Coronary artery (tissue), 2 donors: ENCODE measurements at regions not wholly inside any gene's neighbourhood (a gene's known extent, or its start where the extent isn't known, plus 50 kb on each side); places are given as distances from the start of the nearest gene placed in this dataset.

Source experiments
- DNase-seq: peaks from one replicate; pipeline ENCODE4 v3.0.0-alpha.2; 2017; ENCODE audit warnings: low spot score
- H3K27ac ChIP-seq, 2 donors: fragments of 200-600 bp; sonication (generic); one replicate each; pipeline ENCODE4 v1.5.1; 2016 to 2019
- H3K4me3 ChIP-seq: fragments of 200-600 bp; sonication (generic); 2 replicates; pipeline ENCODE4 v1.5.1; 2016; ENCODE audit warnings: mild to moderate bottlenecking, moderate library complexity
- TF ChIP-seq, protein P1 (sequence below): fragments of 200-600 bp; sonication (generic); IDR thresholded peaks from one replicate; pipeline ENCODE4 v1.5.1; 2019; ENCODE audit warnings: antibody characterized with exemption

DNA sequence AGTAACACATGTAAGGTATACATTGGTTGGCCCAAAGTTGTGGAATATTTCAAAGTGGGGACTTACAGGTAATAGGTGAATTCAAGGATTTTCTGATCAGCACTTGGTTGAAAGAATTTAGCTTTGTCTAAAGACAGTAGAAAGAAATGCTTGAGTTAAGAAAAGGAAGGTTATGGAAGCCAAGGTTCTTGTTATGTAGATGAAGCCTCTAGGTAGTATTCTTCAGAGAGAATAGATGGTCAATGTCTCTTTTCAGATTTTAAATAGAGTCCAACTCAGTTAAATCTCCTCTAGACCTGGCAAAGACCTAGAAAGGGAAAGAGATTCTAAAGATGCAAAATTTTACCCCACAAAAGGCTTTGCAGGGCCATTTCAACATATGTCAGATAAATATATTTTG is 157.4 kb downstream of the ANKRD30B start:
- Histone ChIP-seq H3K27ac (no peak overlapping the region), H3K4me3 (no peak overlapping the region)
- no peak for DNase-seq
- TF ChIP-seq, protein P1, sequence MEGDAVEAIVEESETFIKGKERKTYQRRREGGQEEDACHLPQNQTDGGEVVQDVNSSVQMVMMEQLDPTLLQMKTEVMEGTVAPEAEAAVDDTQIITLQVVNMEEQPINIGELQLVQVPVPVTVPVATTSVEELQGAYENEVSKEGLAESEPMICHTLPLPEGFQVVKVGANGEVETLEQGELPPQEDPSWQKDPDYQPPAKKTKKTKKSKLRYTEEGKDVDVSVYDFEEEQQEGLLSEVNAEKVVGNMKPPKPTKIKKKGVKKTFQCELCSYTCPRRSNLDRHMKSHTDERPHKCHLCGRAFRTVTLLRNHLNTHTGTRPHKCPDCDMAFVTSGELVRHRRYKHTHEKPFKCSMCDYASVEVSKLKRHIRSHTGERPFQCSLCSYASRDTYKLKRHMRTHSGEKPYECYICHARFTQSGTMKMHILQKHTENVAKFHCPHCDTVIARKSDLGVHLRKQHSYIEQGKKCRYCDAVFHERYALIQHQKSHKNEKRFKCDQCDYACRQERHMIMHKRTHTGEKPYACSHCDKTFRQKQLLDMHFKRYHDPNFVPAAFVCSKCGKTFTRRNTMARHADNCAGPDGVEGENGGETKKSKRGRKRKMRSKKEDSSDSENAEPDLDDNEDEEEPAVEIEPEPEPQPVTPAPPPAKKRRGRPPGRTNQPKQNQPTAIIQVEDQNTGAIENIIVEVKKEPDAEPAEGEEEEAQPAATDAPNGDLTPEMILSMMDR = no peak

DNA sequence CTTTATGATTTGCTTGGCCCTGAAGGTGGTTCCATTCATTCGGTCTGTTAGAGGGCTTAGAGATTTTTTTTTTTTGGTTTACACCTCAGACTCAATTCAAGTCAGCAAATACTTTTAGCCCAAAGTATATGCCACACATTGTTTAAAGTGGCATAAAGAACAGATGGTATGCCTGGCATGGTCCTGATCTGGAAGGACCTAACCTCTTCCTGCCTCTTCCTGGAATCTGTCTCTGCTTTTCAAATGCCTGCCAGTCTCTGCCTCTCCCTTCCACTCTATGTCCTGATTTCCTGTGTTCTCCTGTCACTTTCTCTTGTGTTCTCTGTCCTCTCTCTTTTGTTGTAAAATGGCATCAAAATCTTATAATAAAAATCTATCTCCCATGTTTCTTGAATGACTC is 158.0 kb downstream of the ANKRD30B start:
- DNase-seq = no peak
- TF ChIP-seq, protein P1 = no peak
- Histone ChIP-seq H3K27ac (no peak overlapping the region), H3K4me3 (no peak overlapping the region)

DNA sequence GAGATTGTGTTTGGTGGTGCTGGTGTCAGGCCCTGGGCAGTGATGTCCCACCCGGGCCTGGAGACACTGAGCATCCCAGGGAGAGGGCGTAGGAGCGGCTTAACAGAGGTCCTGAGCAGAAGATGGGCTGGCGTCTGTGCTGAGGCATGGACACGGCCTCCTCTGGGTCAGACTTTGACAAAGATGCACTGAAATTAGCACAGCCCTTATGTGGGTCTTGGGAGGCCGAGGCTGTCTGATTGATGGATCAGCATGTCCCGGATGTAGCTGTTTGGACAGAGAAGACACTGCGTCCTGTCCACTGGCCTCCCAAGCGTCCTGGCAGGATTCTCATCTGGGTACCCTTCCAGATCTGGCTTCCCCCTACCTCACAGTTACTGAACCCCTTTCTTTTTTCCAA is 159.4 kb downstream of the ANKRD30B start:
- DNase-seq = peak; percentile 45
- no peak overlapping the region for H3K4me3 ChIP-seq
- TF ChIP-seq, protein P1 = no peak
- no peak overlapping the region for H3K27ac ChIP-seq

DNA sequence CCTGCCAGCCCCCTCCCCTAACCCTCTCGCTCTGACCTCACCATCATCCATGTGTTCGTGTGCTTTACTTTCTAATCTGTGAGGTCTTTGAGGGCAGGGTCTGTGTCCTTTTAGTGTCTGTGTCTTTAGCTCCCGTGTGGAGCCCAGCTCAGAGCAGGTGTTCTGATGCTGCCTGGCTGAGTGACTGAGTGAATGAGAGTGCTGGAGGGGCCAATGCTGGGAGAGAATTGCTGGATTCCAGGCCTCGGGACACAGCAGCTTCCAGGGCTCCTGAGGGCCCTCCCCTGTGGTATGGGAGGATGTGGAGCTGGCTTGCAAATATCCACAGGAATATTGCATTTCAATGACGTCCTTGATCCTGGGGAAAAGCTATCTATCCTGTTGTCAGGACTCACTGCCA is 160.6 kb downstream of the ANKRD30B start:
- Histone ChIP-seq H3K27ac (no peak overlapping the region), H3K4me3 (no peak overlapping the region)
- TF ChIP-seq, protein P1 = no peak
- no peak for DNase-seq

DNA sequence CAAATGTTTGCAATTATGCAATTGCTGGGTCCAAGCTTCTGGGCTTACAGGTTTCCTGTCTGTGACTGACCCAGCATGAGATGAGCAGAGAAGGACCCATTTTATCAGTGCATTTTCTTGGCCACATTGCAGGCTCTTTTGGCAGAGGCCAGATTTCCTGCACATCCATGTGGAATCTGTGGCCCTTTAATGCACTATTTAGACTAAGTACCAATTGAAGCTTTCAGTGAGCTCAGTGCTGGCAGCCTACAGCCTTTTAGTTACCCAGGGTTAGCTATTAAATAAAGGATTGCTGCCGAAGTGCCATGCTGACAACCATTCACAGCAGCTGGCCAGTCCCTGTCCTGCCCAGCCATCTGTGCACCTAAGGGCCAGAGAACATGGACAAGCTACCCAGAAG is 165.0 kb downstream of the ANKRD30B start:
- no peak overlapping the region for H3K27ac ChIP-seq
- TF ChIP-seq, protein P1 = no peak
- H3K4me3 ChIP-seq = no peak overlapping the region
- DNase-seq = no peak

DNA sequence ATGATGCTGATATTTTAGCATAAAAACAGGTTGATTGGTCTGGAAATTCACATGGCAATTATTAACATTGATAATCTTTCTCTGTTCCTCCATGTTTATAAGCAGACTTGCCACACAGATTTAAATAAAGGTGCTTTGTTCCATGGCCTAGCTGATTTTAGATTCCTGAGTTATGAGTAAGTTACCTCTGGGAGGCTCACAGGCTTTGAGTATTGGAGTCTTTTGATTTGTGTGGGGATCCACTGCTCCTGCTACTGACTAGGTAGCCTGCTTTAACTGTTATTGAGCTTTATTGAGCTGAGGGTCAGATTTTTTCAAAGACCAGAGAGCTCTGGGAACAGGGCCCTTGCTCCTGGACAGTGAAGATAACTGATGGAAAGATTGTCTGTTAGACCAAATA is 166.1 kb downstream of the ANKRD30B start:
- Histone ChIP-seq H3K4me3 (no peak overlapping the region), H3K27ac (no peak overlapping the region)
- peak; percentile 8 for DNase-seq
- TF ChIP-seq, protein P1 = no peak

DNA sequence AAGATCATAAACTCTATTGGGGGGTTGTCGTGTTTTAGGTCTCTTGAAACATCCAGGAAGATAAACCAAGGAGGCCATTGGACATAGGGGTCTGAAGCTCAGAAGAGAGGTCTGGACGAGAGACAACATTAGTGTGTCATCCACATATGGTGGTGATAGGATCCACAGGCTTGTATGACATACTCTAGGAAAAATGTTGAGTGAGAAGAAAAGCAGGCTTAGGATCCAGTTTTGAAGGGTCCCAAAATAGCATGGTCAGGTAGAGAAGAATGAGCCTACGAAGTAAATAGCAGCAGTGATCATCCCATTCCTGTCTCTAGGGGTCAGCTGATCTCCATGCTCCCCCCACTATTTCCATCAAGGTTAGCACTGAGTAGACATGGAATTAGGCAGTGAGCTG is 166.8 kb downstream of the ANKRD30B start:
- Histone ChIP-seq H3K27ac (no peak overlapping the region), H3K4me3 (no peak overlapping the region)
- peak; percentile 2 for DNase-seq
- TF ChIP-seq, protein P1 = no peak
